Breast epithelium (tissue), 4 donors: ENCODE measurements at regions not wholly inside any gene's neighbourhood (a gene's known extent, or its start where the extent isn't known, plus 50 kb on each side); places are given as distances from the start of the nearest gene placed in this dataset.

Experiments
- DNase-seq, 2 donors: peaks; one replicate each; pipeline ENCODE4 v3.0.0-alpha.2; 2019; ENCODE audit warnings: low spot score in 2 of 2
- H3K27ac ChIP-seq, 2 donors: fragments of 200-600 bp; sonication (generic) in 1 of 2; one replicate each; pipeline ENCODE4 v1.5.1; 2016 to 2019; ENCODE audit warnings: mild to moderate bottlenecking in 1 of 2
- H3K27me3 ChIP-seq, 2 donors: fragments of 200-600 bp; sonication (generic) in 1 of 2; one replicate each; pipeline versions ENCODE4 v1.5.1 to v1.6.0; 2017 to 2019; ENCODE audit warnings: control low read depth in 1 of 2, mild to moderate bottlenecking in 1 of 2
- H3K36me3 ChIP-seq: fragments of 200-600 bp; one replicate; pipeline ENCODE4 v1.5.1; 2019
- H3K4me1 ChIP-seq, 2 donors: fragments of 200-600 bp; sonication (generic); one replicate each; pipeline ENCODE4 v1.5.1; 2016 to 2019; ENCODE audit warnings: control low read depth in 1 of 2
- H3K4me3 ChIP-seq, 3 donors: fragments of 200-600 bp; sonication (generic); 1 replicate in 2 of 3; 2 replicates in 1 of 3; pipeline ENCODE4 v1.5.1; 2016 to 2019; ENCODE audit warnings: mild to moderate bottlenecking in 3 of 3, moderate library complexity in 2 of 3
- H3K9me3 ChIP-seq, 2 donors: fragments of 200-600 bp; sonication (generic) in 1 of 2; one replicate each; pipeline ENCODE4 v1.5.1; 2016 to 2019; ENCODE audit warnings: control low read depth in 1 of 2
- CTCF ChIP-seq, 3 donors: fragments of 450-650 bp; IDR thresholded peaks; one replicate each; pipeline ENCODE4 v1.5.1; 2016 to 2017; ENCODE audit warnings: antibody characterized with exemption in 3 of 3, mild to moderate bottlenecking in 3 of 3, moderate library complexity in 3 of 3
- POLR2A ChIP-seq: fragments of 450-650 bp; IDR thresholded peaks from one replicate; pipeline ENCODE4 v1.6.1; 2016; ENCODE audit warnings: antibody characterized with exemption, mild to moderate bottlenecking, moderate library complexity
- POLR2AphosphoS5 ChIP-seq, 3 donors: sonication (generic); formaldehyde crosslinking; IDR thresholded peaks; one replicate each; pipeline ENCODE4 v1.6.1; 2017; ENCODE audit warnings: antibody characterized with exemption in 3 of 3
- intact Hi-C: fragments of 100-400 bp; cut with DNase I; formaldehyde crosslinking; loops from one replicate; pipeline ENCODE4 v1.15.1; 2023; ENCODE audit warnings: low total_unique reads

- no peaks in the 10 kb centered on the region for H3K36me3 ChIP-seq
- TF ChIP-seq POLR2AphosphoS5 (IDR thresholded peaks at IDR 0.05), result no peak
- no peak for TF ChIP-seq CTCF (IDR thresholded peaks at IDR 0.05)
- TF ChIP-seq POLR2A, result no peak
- no peaks in the 10 kb centered on the region for H3K27me3 ChIP-seq
- intact Hi-C loops, result no loop called here
- H3K9me3 ChIP-seq, result no peaks in the 10 kb centered on the region
- H3K4me3 ChIP-seq, result no peak overlapping the region
- H3K4me1 ChIP-seq, result no peaks in the 10 kb centered on the region
- no peak for DNase-seq
- no peak overlapping the region for H3K27ac ChIP-seq
These were observed 289.7 kb upstream of the ANXA10 start for GRCh38 chr4:167802463-167803212.

- Histone ChIP-seq H3K27me3 (no peaks in the 10 kb centered on the region), H3K4me1 (no peaks in the 10 kb centered on the region), H3K27ac (no peak overlapping the region), H3K4me3 (no peak overlapping the region), H3K9me3 (peaks cover 0 to 13% of the 10 kb centered on the region in 2 donors), H3K36me3 (no peaks in the 10 kb centered on the region)
- intact Hi-C loops, result no loop called here
- no peak for DNase-seq
- TF ChIP-seq POLR2A, result no peak
- no peak for TF ChIP-seq CTCF (IDR thresholded peaks at IDR 0.05)
- no peak for TF ChIP-seq POLR2AphosphoS5 (IDR thresholded peaks at IDR 0.05)
These were observed 280.4 kb upstream of the ANXA10 start for GRCh38 chr4:167811958-167812357.

GRCh38 chr4:167826281-167826680 lies 266.1 kb upstream of the ANXA10 start:
- H3K27me3 ChIP-seq, result no peaks in the 10 kb centered on the region
- H3K4me1 ChIP-seq, result no peaks in the 10 kb centered on the region
- H3K36me3 ChIP-seq, result no peaks in the 10 kb centered on the region
- no peaks in the 10 kb centered on the region for H3K9me3 ChIP-seq
- DNase-seq, result no peak
- H3K4me3 ChIP-seq, result no peak overlapping the region
- TF ChIP-seq CTCF (IDR thresholded peaks at IDR 0.05) (no peak), POLR2AphosphoS5 (IDR thresholded peaks at IDR 0.05) (no peak), POLR2A (no peak)
- intact Hi-C loops, result no loop called here
- no peak overlapping the region for H3K27ac ChIP-seq

GRCh38 chr4:167831855-167832254 lies 260.5 kb upstream of the ANXA10 start:
- H3K27me3 ChIP-seq, result no peaks in the 10 kb centered on the region
- intact Hi-C loops, result no loop called here
- H3K9me3 ChIP-seq, result no peaks in the 10 kb centered on the region
- no peak overlapping the region for H3K27ac ChIP-seq
- no peaks in the 10 kb centered on the region for H3K4me1 ChIP-seq
- no peak overlapping the region for H3K4me3 ChIP-seq
- no peak for DNase-seq
- no peak for TF ChIP-seq CTCF (IDR thresholded peaks at IDR 0.05)
- TF ChIP-seq POLR2A, result no peak
- no peak for TF ChIP-seq POLR2AphosphoS5 (IDR thresholded peaks at IDR 0.05)
- H3K36me3 ChIP-seq, result no peaks in the 10 kb centered on the region

- Histone ChIP-seq H3K9me3 (peaks cover 0 to 5% of the 10 kb centered on the region in 2 donors), H3K4me3 (no peak overlapping the region), H3K27me3 (no peaks in the 10 kb centered on the region), H3K36me3 (no peaks in the 10 kb centered on the region), H3K27ac (no peak overlapping the region), H3K4me1 (no peaks in the 10 kb centered on the region)
- TF ChIP-seq POLR2AphosphoS5 (IDR thresholded peaks at IDR 0.05), result no peak
- no peak for TF ChIP-seq CTCF (IDR thresholded peaks at IDR 0.05)
- no peak for TF ChIP-seq POLR2A
- no peak for DNase-seq
- intact Hi-C loops, result no loop called here
These were observed 253.7 kb upstream of the ANXA10 start for GRCh38 chr4:167838686-167839085.
